WTC11 (cell line): ENCODE measurements at regions not wholly inside any gene's neighbourhood (a gene's known extent, or its start where the extent isn't known, plus 50 kb on each side); places are given as distances from the start of the nearest gene placed in this dataset.

Experiments used
- ATAC-seq: fragments of 200-7000 bp; cut with Tn5 transposase; 2 replicates; pipeline ENCODE4 v1.10.0; 2021; ENCODE audit warnings: mild to moderate bottlenecking, moderate library complexity
- CTCF ChIA-PET: fragments of 300-600 bp; sonication (Branson Sonifier 250); formaldehyde crosslinking; loops from one replicate; lab custom pipeline; 2021; ENCODE audit warnings: antibody characterized with exemption; lab: Charles Lee
- POLR2A ChIA-PET: fragments of 350-600 bp; sonication (Branson Sonifier 250); formaldehyde crosslinking; loops from one replicate; lab custom pipeline; 2021; ENCODE audit warnings: antibody characterized with exemption; lab: Charles Lee
- DNase-seq: peaks from one replicate; pipeline ENCODE4 v3.0.0; 2021; ENCODE audit warnings: low spot score
- H3K27ac Mint-ChIP-seq: 2 replicates; pipeline ENCODE4 v1.8.0; 2021; ENCODE audit warnings: mixed read lengths
- H3K27me3 Mint-ChIP-seq: 2 replicates; pipeline ENCODE4 v1.8.0; 2021; ENCODE audit warnings: low read depth, mild to moderate bottlenecking, moderate library complexity, mixed read lengths
- H3K36me3 Mint-ChIP-seq: 2 replicates; pipeline ENCODE4 v1.8.0; 2021; ENCODE audit warnings: mixed read lengths
- H3K4me1 Mint-ChIP-seq: 2 replicates; pipeline ENCODE4 v1.8.0; 2022; ENCODE audit warnings: mixed read lengths
- H3K4me3 Mint-ChIP-seq: 2 replicates; pipeline ENCODE4 v1.8.0; 2021; ENCODE audit warnings: mild to moderate bottlenecking, moderate library complexity, mixed read lengths
- H3K9me3 Mint-ChIP-seq: 2 replicates; pipeline ENCODE4 v1.8.0; 2021; ENCODE audit warnings: mixed read lengths
- AFF4 ChIP-seq: sonication (generic); formaldehyde crosslinking; IDR thresholded peaks from 2 replicates; pipeline ENCODE4 v1.8.1; 2023; ENCODE audit warnings: mild to moderate bottlenecking, missing genetic modification reagents, borderline replicate concordance
- CREM ChIP-seq: sonication (generic); formaldehyde crosslinking; IDR thresholded peaks from 2 replicates; pipeline ENCODE4 v1.8.1; 2022; ENCODE audit warnings: mild to moderate bottlenecking, missing genetic modification reagents, moderate library complexity
- FOXP4 ChIP-seq: sonication (generic); formaldehyde crosslinking; IDR thresholded peaks from 2 replicates; pipeline ENCODE4 v1.8.0; 2022; ENCODE audit warnings: mild to moderate bottlenecking, missing genetic modification reagents
- IRF1 ChIP-seq: sonication (generic); formaldehyde crosslinking; IDR thresholded peaks from 2 replicates; pipeline ENCODE4 v1.8.0; 2023; ENCODE audit warnings: missing genetic modification reagents
- MAX ChIP-seq: sonication (generic); formaldehyde crosslinking; IDR thresholded peaks from 2 replicates; pipeline ENCODE4 v1.8.0; 2022; ENCODE audit warnings: mild to moderate bottlenecking, missing genetic modification reagents
- MLX ChIP-seq: sonication (generic); formaldehyde crosslinking; IDR thresholded peaks from 2 replicates; pipeline ENCODE4 v1.8.1; 2023; ENCODE audit warnings: mild to moderate bottlenecking, missing genetic modification reagents, moderate library complexity
- NFYB ChIP-seq: sonication (generic); formaldehyde crosslinking; conservative IDR thresholded peaks from 2 replicates; pipeline ENCODE4 v1.8.0; 2022; ENCODE audit warnings: low read depth, missing genetic modification reagents
- NR2C2 ChIP-seq: sonication (generic); formaldehyde crosslinking; IDR thresholded peaks from 2 replicates; pipeline ENCODE4 v1.8.0; 2022; ENCODE audit warnings: mild to moderate bottlenecking, missing genetic modification reagents
- NR3C1 ChIP-seq: sonication (generic); formaldehyde crosslinking; conservative IDR thresholded peaks from 2 replicates; pipeline ENCODE4 v1.8.1; 2023; ENCODE audit warnings: low read depth, mild to moderate bottlenecking, missing genetic modification reagents
- PRDM15 ChIP-seq: sonication (generic); formaldehyde crosslinking; IDR thresholded peaks from 2 replicates; pipeline ENCODE4 v1.8.0; 2022; ENCODE audit warnings: missing genetic modification reagents
- RORB ChIP-seq: fragments of 250-450 bp; sonication (Bioruptor Pico); IDR thresholded peaks from 2 replicates; pipeline ENCODE4 v1.9.0; 2021; ENCODE audit warnings: mild to moderate bottlenecking
- ZBTB21 ChIP-seq: sonication (generic); formaldehyde crosslinking; IDR thresholded peaks from 2 replicates; pipeline ENCODE4 v1.8.1; 2023; ENCODE audit warnings: mild to moderate bottlenecking, missing genetic modification reagents, borderline replicate concordance
- ZMAT4 ChIP-seq: fragments of 250-450 bp; sonication (Bioruptor Pico); IDR thresholded peaks from 2 replicates; pipeline ENCODE4 v1.9.0; 2021; ENCODE audit warnings: mild to moderate bottlenecking
- ZNF219 ChIP-seq: sonication (generic); formaldehyde crosslinking; IDR thresholded peaks from 2 replicates; pipeline ENCODE4 v1.8.0; 2023; ENCODE audit warnings: missing genetic modification reagents, mild to moderate bottlenecking, borderline replicate concordance
- ZNF416 ChIP-seq: fragments of 250-450 bp; sonication (Bioruptor Pico); IDR thresholded peaks from 2 replicates; pipeline ENCODE4 v1.9.0; 2021; ENCODE audit warnings: mild to moderate bottlenecking, inconsistent platforms

- ChIA-PET POLR2A (no interaction called here), CTCF (no interaction called here)
- Mint-ChIP-seq H3K4me3 (no peak overlapping the region), H3K9me3 (peaks cover 41% of the 10 kb centered on the region), H3K36me3 (peaks cover 34% of the 10 kb centered on the region), H3K27me3 (no peaks in the 10 kb centered on the region), H3K27ac (no peak overlapping the region)
- ATAC-seq (no peak), DNase-seq (no peak)
- no peak for TF ChIP-seq AFF4 (CRISPR knock-in tag)
- TF ChIP-seq NR3C1 (CRISPR knock-in tag), result no peak
- TF ChIP-seq MLX, result no peak
- TF ChIP-seq MAX, result no peak
- no peak for TF ChIP-seq NR2C2 (CRISPR knock-in tag)
- no peak for TF ChIP-seq ZBTB21 (CRISPR knock-in tag)
- no peak for TF ChIP-seq ZNF219
- TF ChIP-seq FOXP4 (CRISPR knock-in tag), result no peak
- no peak for TF ChIP-seq CREM (CRISPR knock-in tag)
- no peak for TF ChIP-seq RORB
- TF ChIP-seq ZMAT4 (CRISPR knock-in tag), result no peak
- no peak for TF ChIP-seq ZNF416 (CRISPR knock-in tag)
- no peak for TF ChIP-seq PRDM15 (CRISPR knock-in tag)
- no peak for TF ChIP-seq NFYB
- TF ChIP-seq IRF1 (CRISPR knock-in tag), result no peak
- TF ChIP-seq, all 79 proteins: peak for 0
- H3K4me1 Mint-ChIP-seq, result peaks cover 15% of the 10 kb centered on the region
Measured at GRCh38 chr2:139617747-139618146, 837.6 kb upstream of the NXPH2 start.
